Hematopoietic multipotent progenitor cell treated with erythropoietin and hydrocortisone succinate and interleukin-3 and kit ligand, for 15 days (in vitro differentiated cells): ENCODE measurements at regions not wholly inside any gene's neighbourhood (a gene's known extent, or its start where the extent isn't known, plus 50 kb on each side); places are given as distances from the start of the nearest gene placed in this dataset.

Experiments
- DNase-seq: peaks from one replicate; pipeline ENCODE4 v3.0.0-alpha.2; 2015; ENCODE audit warnings: low spot score

- no peak for DNase-seq
Observed at GRCh38 chr3:18036450-18036815, 294.0 kb upstream of the TBC1D5 start.

GRCh38 chr3:18035641-18036449, 293.4 kb upstream of the TBC1D5 start:
- DNase-seq = no peak

- no peak for DNase-seq
Observed at GRCh38 chr3:18033581-18034108, 291.2 kb upstream of the TBC1D5 start.

- no peak for DNase-seq
Observed at GRCh38 chr3:18030371-18030870, 288.0 kb upstream of the TBC1D5 start.

GRCh38 chr3:18027161-18027939, 284.9 kb upstream of the TBC1D5 start:
- no peak for DNase-seq

- no peak for DNase-seq
Observed at GRCh38 chr3:18024715-18025114, 282.3 kb upstream of the TBC1D5 start.

GRCh38 chr3:18019161-18019495, 276.7 kb upstream of the TBC1D5 start:
- no peak for DNase-seq

- no peak for DNase-seq
Observed at GRCh38 chr3:18018491-18019160, 276.2 kb upstream of the TBC1D5 start.

- no peak for DNase-seq
Observed at GRCh38 chr3:18016366-18016765, 273.9 kb upstream of the TBC1D5 start.

- no peak for DNase-seq
Observed at GRCh38 chr3:18012933-18013332, 270.5 kb upstream of the TBC1D5 start.

- no peak for DNase-seq
Observed at GRCh38 chr3:18012436-18012835, 270.0 kb upstream of the TBC1D5 start.

GRCh38 chr3:18011387-18011786, 269.0 kb upstream of the TBC1D5 start:
- DNase-seq = no peak

GRCh38 chr3:18010001-18010400, 267.6 kb upstream of the TBC1D5 start:
- DNase-seq = no peak

- DNase-seq = no peak
Observed at GRCh38 chr3:18008706-18009368, 266.4 kb upstream of the TBC1D5 start.

GRCh38 chr3:18007980-18008379, 265.5 kb upstream of the TBC1D5 start:
- DNase-seq = no peak

- no peak for DNase-seq
Observed at GRCh38 chr3:17995769-17996168, 253.3 kb upstream of the TBC1D5 start.

- DNase-seq = no peak
Observed at GRCh38 chr3:17994167-17994566, 251.7 kb upstream of the TBC1D5 start.

- DNase-seq = no peak
Observed at GRCh38 chr3:17990390-17990789, 248.0 kb upstream of the TBC1D5 start.

GRCh38 chr3:17986348-17986816, 244.0 kb upstream of the TBC1D5 start:
- DNase-seq = no peak

GRCh38 chr3:17985658-17986347, 243.4 kb upstream of the TBC1D5 start:
- DNase-seq = no peak

- no peak for DNase-seq
Observed at GRCh38 chr3:17983106-17983505, 240.7 kb upstream of the TBC1D5 start.
